ENCODE measurements at regions not wholly inside any gene's neighbourhood (a gene's known extent, or its start where the extent isn't known, plus 50 kb on each side); places are given as distances from the start of the nearest gene placed in this dataset.

DNA sequence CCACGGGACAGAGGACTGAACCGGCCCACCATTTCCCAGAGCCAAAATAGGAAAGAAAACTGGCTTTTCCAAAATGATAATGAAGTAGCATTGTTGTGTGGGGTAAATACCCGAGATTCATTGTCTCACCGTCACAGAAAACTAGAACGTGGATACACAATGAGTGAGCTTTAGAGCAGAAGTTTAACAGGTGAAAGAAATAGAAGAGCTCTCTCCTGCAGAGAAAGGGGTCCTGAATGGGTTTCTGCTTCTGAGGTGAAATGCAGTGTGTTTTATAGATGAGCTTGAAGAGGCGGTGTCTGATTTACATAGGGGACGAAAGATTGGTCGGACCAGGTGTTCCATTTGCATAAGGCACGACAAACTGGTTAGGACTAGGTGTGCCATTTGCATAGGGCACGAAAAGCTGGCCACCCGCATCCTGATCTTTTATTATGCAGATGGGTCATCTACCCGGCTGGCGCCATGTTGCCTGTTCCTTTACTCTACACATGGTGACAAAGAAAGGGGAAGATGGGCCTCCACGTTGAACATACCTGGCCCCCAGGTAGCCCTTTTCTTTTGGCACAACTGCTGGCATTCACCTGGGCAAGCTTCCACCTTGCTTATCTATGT, 118.1 kb downstream of the ATXN3L start:
- Mint-ChIP-seq H3K4me3 (no peak overlapping the region), H3K4me1 (peaks cover 0 to 5% (median 0%) of the 10 kb centered on the region in 7 donors), H3K9me3 (peaks cover 0 to 5% (median 0%) of the 10 kb centered on the region in 11 donors), H3K27me3 (no peaks in the 10 kb centered on the region), H3K36me3 (peaks cover 0 to 3% (median 0%) of the 10 kb centered on the region in 5 donors), H3K27ac (no peak overlapping the region)
- no peak for DNase-seq
- ATAC-seq, result no peak
- intact Hi-C loops (cut with micrococcal nuclease), result no loop called here
- H3K36me3 ChIP-seq (ENCODE audit: control insufficient read depth in 2 of 3, insufficient read depth in 3 of 3, low read length in 3 of 3), result no peaks in the 10 kb centered on the region
- H3K9me3 ChIP-seq (ENCODE audit: control insufficient read depth in 2 of 3, low read length in 3 of 3), result no peaks in the 10 kb centered on the region
- no peak overlapping the region for H3K27ac ChIP-seq (ENCODE audit: low read depth, low read length)
- H3K27me3 ChIP-seq (ENCODE audit: control insufficient read depth in 2 of 2, insufficient read depth in 2 of 2, low read length in 2 of 2), result no peaks in the 10 kb centered on the region
- no peaks in the 10 kb centered on the region for H3K4me1 ChIP-seq (ENCODE audit: control insufficient read depth in 2 of 2, insufficient read depth in 2 of 2, low read length in 2 of 2)
- no peak overlapping the region for H3K4me3 ChIP-seq (ENCODE audit: low read length)
- ChIA-PET CTCF (no interaction called here), POLR2A (no interaction called here)

DNA sequence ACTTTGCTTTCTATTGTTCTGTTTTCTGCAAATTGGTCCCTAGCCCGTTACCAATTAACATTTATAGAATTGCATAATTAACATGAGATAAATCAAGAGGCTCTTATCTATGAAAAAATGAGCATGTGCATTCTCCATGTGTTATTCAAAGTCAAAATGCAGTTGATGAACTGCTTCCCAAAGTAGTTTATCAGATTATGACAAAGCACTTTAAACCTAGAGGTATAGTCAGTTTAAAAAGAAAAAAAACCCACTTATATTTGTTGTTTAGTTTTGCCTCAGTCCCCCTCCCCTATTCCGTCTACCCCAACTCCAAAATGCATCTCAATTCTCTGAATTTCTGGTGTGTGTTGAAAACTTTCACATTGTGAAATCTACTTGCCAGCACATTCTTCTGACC, 119.5 kb downstream of the ATXN3L start:
- H3K36me3 ChIP-seq (ENCODE audit: control insufficient read depth in 2 of 3, insufficient read depth in 3 of 3, low read length in 3 of 3), result no peaks in the 10 kb centered on the region
- ATAC-seq, result no peak
- CTCF ChIA-PET, result no interaction called here
- Mint-ChIP-seq H3K27ac (no peak overlapping the region), H3K4me1 (peaks cover 0 to 5% (median 0%) of the 10 kb centered on the region in 7 donors), H3K4me3 (no peak overlapping the region), H3K27me3 (no peaks in the 10 kb centered on the region), H3K9me3 (peaks cover 0 to 5% (median 0%) of the 10 kb centered on the region in 11 donors), H3K36me3 (peaks cover 0 to 4% (median 0%) of the 10 kb centered on the region in 5 donors)
- no peaks in the 10 kb centered on the region for H3K9me3 ChIP-seq (ENCODE audit: control insufficient read depth in 2 of 3, low read length in 3 of 3)
- POLR2A ChIA-PET, result no interaction called here
- intact Hi-C loops (cut with micrococcal nuclease), result no loop called here
- no peaks in the 10 kb centered on the region for H3K4me1 ChIP-seq (ENCODE audit: control insufficient read depth in 2 of 2, insufficient read depth in 2 of 2, low read length in 2 of 2)
- H3K27ac ChIP-seq (ENCODE audit: low read depth, low read length), result no peak overlapping the region
- H3K4me3 ChIP-seq (ENCODE audit: low read length), result no peak overlapping the region
- H3K27me3 ChIP-seq (ENCODE audit: control insufficient read depth in 2 of 2, insufficient read depth in 2 of 2, low read length in 2 of 2), result no peaks in the 10 kb centered on the region
- no peak for DNase-seq

DNA sequence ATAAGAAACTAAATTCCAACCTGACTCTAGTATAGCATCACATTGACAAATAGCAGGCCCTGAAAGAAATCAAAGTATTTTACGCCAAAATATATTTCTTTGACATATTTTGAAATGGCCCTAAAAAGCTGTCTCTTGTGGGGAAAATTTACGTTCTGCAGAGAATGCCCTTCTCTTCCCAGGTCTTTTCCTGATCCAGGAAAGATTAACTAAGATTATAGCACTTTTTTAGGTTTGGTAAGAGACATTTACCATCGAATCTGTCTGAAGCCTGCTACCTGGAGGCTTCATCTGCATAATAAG, 121.1 kb downstream of the ATXN3L start:
- Histone ChIP-seq H3K4me3 (ENCODE audit: low read length) (no peak overlapping the region), H3K27ac (ENCODE audit: low read depth, low read length) (no peak overlapping the region), H3K4me1 (ENCODE audit: control insufficient read depth in 2 of 2, insufficient read depth in 2 of 2, low read length in 2 of 2) (no peaks in the 10 kb centered on the region), H3K27me3 (ENCODE audit: control insufficient read depth in 2 of 2, insufficient read depth in 2 of 2, low read length in 2 of 2) (no peaks in the 10 kb centered on the region), H3K36me3 (ENCODE audit: control insufficient read depth in 2 of 3, insufficient read depth in 3 of 3, low read length in 3 of 3) (no peaks in the 10 kb centered on the region), H3K9me3 (ENCODE audit: control insufficient read depth in 2 of 3, low read length in 3 of 3) (no peaks in the 10 kb centered on the region)
- Mint-ChIP-seq H3K27me3 (no peaks in the 10 kb centered on the region), H3K36me3 (peaks cover 0 to 4% (median 0%) of the 10 kb centered on the region in 5 donors), H3K4me3 (no peak overlapping the region), H3K4me1 (peaks cover 0 to 16% (median 5%) of the 10 kb centered on the region in 7 donors), H3K9me3 (peaks cover 0 to 3% (median 0%) of the 10 kb centered on the region in 11 donors), H3K27ac (no peak overlapping the region)
- CTCF ChIA-PET, result no interaction called here
- POLR2A ChIA-PET, result interaction anchor here (1.2 kb wide), 1 partner anchor 22 kb away, joined by 4 read pairs; no protein-coding TSS in a partner anchor
- intact Hi-C loops (cut with micrococcal nuclease), result no loop called here
- DNase-seq (no peak), ATAC-seq (no peak)

DNA sequence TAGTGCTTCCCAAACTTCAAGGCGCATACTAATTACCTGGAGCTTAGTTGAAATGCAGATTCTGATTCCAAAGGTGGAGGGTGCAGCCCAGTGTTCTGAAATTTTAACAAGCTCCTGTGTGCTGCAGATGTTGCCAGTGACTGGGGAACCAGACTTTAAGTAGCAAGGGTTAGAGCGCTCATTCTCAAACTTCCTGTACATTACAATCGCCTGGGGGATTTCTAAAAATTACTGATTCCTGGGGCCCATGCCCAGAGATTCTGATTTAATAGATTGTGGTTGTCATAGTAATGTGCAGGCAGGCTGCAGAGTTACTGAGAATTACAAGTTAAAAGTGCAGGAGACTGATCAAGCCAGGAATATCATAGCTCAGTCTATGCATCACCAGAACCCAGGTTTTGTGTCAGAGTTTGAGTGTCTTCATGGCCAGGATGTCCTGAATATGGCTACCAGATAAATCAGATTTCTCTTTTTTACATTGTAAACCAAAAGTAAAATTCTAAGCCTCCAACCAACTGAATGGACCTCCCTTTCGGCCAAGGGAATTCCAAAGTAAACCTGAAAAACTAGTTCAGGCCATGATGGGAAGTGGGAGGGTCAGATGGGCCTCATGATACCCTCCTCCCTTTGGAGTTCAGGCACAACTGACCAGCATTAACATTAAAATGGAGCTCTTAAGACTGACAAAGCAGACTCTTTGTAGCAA, 121.6 kb downstream of the ATXN3L start:
- Mint-ChIP-seq H3K4me1 (peaks cover 0 to 16% (median 5%) of the 10 kb centered on the region in 7 donors), H3K4me3 (no peak overlapping the region), H3K27me3 (no peaks in the 10 kb centered on the region), H3K36me3 (peaks cover 0 to 4% (median 0%) of the 10 kb centered on the region in 5 donors), H3K27ac (no peak overlapping the region), H3K9me3 (peaks cover 0 to 3% (median 0%) of the 10 kb centered on the region in 11 donors)
- Histone ChIP-seq H3K4me1 (ENCODE audit: control insufficient read depth in 2 of 2, insufficient read depth in 2 of 2, low read length in 2 of 2) (no peaks in the 10 kb centered on the region), H3K4me3 (ENCODE audit: low read length) (no peak overlapping the region), H3K27me3 (ENCODE audit: control insufficient read depth in 2 of 2, insufficient read depth in 2 of 2, low read length in 2 of 2) (no peaks in the 10 kb centered on the region), H3K27ac (ENCODE audit: low read depth, low read length) (no peak overlapping the region), H3K9me3 (ENCODE audit: control insufficient read depth in 2 of 3, low read length in 3 of 3) (no peaks in the 10 kb centered on the region), H3K36me3 (ENCODE audit: control insufficient read depth in 2 of 3, insufficient read depth in 3 of 3, low read length in 3 of 3) (no peaks in the 10 kb centered on the region)
- no peak for ATAC-seq
- no peak for DNase-seq
- intact Hi-C loops (cut with micrococcal nuclease), result no loop called here
- CTCF ChIA-PET, result interaction anchor here (0.7 kb wide), 1 partner anchor 174 kb away, joined by 3 read pairs; no protein-coding TSS in a partner anchor
- POLR2A ChIA-PET, result interaction anchor here (1.2 kb wide), 1 partner anchor 23 kb away, joined by 4 read pairs; no protein-coding TSS in a partner anchor

DNA sequence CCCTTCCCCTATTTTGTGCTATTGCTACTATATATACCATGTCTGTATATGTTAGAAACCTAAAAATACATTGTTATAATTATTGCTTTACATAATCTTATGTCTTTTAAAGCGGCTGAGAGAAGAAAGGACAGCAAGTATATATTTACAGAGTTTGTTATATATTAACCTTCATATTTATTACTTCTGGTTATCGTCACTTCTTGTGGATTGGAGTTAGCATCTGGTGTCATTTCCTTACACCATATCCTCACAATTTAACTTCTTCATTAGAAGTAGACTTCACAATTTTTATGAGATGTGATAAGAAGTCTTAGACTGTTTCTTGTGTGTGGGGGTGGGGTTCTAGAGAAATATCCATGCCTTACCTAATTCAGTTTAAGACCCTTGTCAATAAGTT, 123.1 kb downstream of the ATXN3L start:
- Mint-ChIP-seq H3K9me3 (peaks cover 0 to 3% (median 0%) of the 10 kb centered on the region in 11 donors), H3K27ac (no peak overlapping the region), H3K4me1 (peaks cover 0 to 16% (median 5%) of the 10 kb centered on the region in 7 donors), H3K27me3 (no peaks in the 10 kb centered on the region), H3K36me3 (peaks cover 0 to 4% (median 0%) of the 10 kb centered on the region in 5 donors), H3K4me3 (no peak overlapping the region)
- Histone ChIP-seq H3K27ac (ENCODE audit: low read depth, low read length) (no peak overlapping the region), H3K4me1 (ENCODE audit: control insufficient read depth in 2 of 2, insufficient read depth in 2 of 2, low read length in 2 of 2) (no peaks in the 10 kb centered on the region), H3K27me3 (ENCODE audit: control insufficient read depth in 2 of 2, insufficient read depth in 2 of 2, low read length in 2 of 2) (no peaks in the 10 kb centered on the region), H3K4me3 (ENCODE audit: low read length) (no peak overlapping the region), H3K36me3 (ENCODE audit: control insufficient read depth in 2 of 3, insufficient read depth in 3 of 3, low read length in 3 of 3) (no peaks in the 10 kb centered on the region), H3K9me3 (ENCODE audit: control insufficient read depth in 2 of 3, low read length in 3 of 3) (no peaks in the 10 kb centered on the region)
- ChIA-PET POLR2A (no interaction called here), CTCF (interaction anchor here (0.9 kb wide), 1 partner anchor 250 kb away, joined by 5 read pairs; no protein-coding TSS in a partner anchor)
- intact Hi-C loops (cut with micrococcal nuclease), result no loop called here
- ATAC-seq (no peak), DNase-seq (no peak)

DNA sequence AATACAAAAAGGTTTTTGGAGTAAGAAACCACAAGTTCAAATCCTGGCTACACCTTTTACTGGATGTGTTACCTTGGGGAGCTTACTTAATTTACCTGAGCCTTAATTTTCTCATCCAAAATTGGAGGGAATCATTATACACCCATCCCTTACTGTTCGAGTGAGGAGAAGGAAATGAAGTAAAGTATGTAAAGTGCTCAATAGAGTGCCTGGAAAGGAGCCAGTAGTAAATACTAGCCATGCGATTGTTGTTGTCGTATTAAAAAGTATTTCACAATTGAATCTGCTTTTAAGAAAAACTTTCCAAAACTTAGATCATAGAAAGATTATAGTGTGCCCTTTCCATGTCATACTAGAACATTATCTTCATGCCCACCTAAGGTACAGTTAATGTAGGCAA, 124.5 kb downstream of the ATXN3L start:
- Mint-ChIP-seq H3K9me3 (peaks cover 0 to 3% (median 0%) of the 10 kb centered on the region in 11 donors), H3K4me1 (peaks cover 0 to 16% (median 5%) of the 10 kb centered on the region in 7 donors), H3K27me3 (no peaks in the 10 kb centered on the region), H3K36me3 (peaks cover 0 to 4% (median 0%) of the 10 kb centered on the region in 5 donors), H3K4me3 (no peak overlapping the region), H3K27ac (no peak overlapping the region)
- DNase-seq (no peak), ATAC-seq (no peak)
- H3K4me3 ChIP-seq (ENCODE audit: low read length), result no peak overlapping the region
- ChIA-PET CTCF (no interaction called here), POLR2A (no interaction called here)
- H3K27me3 ChIP-seq (ENCODE audit: control insufficient read depth in 2 of 2, insufficient read depth in 2 of 2, low read length in 2 of 2), result no peaks in the 10 kb centered on the region
- H3K27ac ChIP-seq (ENCODE audit: low read depth, low read length), result no peak overlapping the region
- intact Hi-C loops (cut with micrococcal nuclease), result no loop called here
- H3K9me3 ChIP-seq (ENCODE audit: control insufficient read depth in 2 of 3, low read length in 3 of 3), result no peaks in the 10 kb centered on the region
- no peaks in the 10 kb centered on the region for H3K4me1 ChIP-seq (ENCODE audit: control insufficient read depth in 2 of 2, insufficient read depth in 2 of 2, low read length in 2 of 2)
- no peaks in the 10 kb centered on the region for H3K36me3 ChIP-seq (ENCODE audit: control insufficient read depth in 2 of 3, insufficient read depth in 3 of 3, low read length in 3 of 3)

All from naive thymus-derived CD4-positive, alpha-beta T cell (primary cell).